Lower leg skin (tissue), 3 donors: ENCODE measurements at regions not wholly inside any gene's neighbourhood (a gene's known extent, or its start where the extent isn't known, plus 50 kb on each side); places are given as distances from the start of the nearest gene placed in this dataset.

Source experiments
- CTCF ChIP-seq, 3 donors: fragments of 450-650 bp; IDR thresholded peaks; one replicate each; pipeline ENCODE4 v1.5.1; 2016; ENCODE audit warnings: antibody characterized with exemption in 3 of 3, mild to moderate bottlenecking in 3 of 3, moderate library complexity in 2 of 3
- POLR2A ChIP-seq, 2 donors: fragments of 450-650 bp; IDR thresholded peaks; one replicate each; pipeline ENCODE4 v1.6.1; 2016 to 2017; ENCODE audit warnings: antibody characterized with exemption in 2 of 2, mild to moderate bottlenecking in 1 of 2, moderate library complexity in 1 of 2

- TF ChIP-seq CTCF (IDR thresholded peaks at IDR 0.05) (no peak), POLR2A (IDR thresholded peaks at IDR 0.05) (no peak)
Observed at GRCh38 chr2:176820371-176820932, 392.1 kb upstream of the HNRNPA3 start.
